ENCODE measurements at regions not wholly inside any gene's neighbourhood (a gene's known extent, or its start where the extent isn't known, plus 50 kb on each side); places are given as distances from the start of the nearest gene placed in this dataset.

DNA sequence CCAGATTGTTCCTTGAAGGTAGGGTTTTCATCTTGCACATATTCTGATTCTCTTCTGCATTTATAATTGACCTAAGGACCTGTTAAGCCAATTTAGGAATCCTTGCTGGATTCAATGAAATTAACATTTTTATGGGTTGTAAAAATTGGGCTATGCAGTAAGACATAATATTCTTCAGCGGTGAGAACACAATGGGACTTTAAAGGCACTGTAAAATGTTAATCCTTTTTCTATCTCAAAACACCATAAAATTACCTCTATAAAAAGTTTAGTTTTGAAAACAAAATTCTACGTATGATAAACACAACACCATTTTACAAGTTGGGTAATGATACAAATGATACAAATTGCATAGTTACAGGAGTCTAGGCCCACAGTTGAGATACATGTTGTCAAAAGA is 169.2 kb upstream of the DTNA start:
- no peak for DNase-seq (ENCODE audit: extremely low spot score)
- CTCF ChIA-PET, result no interaction called here
- no peak for TF ChIP-seq CTCF (IDR thresholded peaks at IDR 0.05; ENCODE audit: control extremely low read depth, extremely low read depth, low read depth, missing control alignments)
- POLR2A ChIA-PET, result no interaction called here

GRCh38 chr18:34542625-34543024 is 167.5 kb upstream of the DTNA start:
- TF ChIP-seq CTCF (IDR thresholded peaks at IDR 0.05; ENCODE audit: control extremely low read depth, extremely low read depth, low read depth, missing control alignments), result no peak
- ChIA-PET CTCF (no interaction called here), POLR2A (no interaction called here)
- no peak for DNase-seq (ENCODE audit: extremely low spot score)

GRCh38 chr18:34543356-34543755 is 166.7 kb upstream of the DTNA start:
- no peak for DNase-seq (ENCODE audit: extremely low spot score)
- ChIA-PET POLR2A (no interaction called here), CTCF (interaction anchor here (1.3 kb wide), 1 partner anchor 33 kb away, joined by 5 read pairs; no protein-coding TSS in a partner anchor)
- no peak for TF ChIP-seq CTCF (IDR thresholded peaks at IDR 0.05; ENCODE audit: control extremely low read depth, extremely low read depth, low read depth, missing control alignments)

GRCh38 chr18:34543945-34544344 is 166.2 kb upstream of the DTNA start:
- DNase-seq (ENCODE audit: extremely low spot score), result no peak
- TF ChIP-seq CTCF (IDR thresholded peaks at IDR 0.05; ENCODE audit: control extremely low read depth, extremely low read depth, low read depth, missing control alignments), result no peak
- ChIA-PET CTCF (interaction anchor here (1.3 kb wide), 1 partner anchor 34 kb away, joined by 5 read pairs; no protein-coding TSS in a partner anchor), POLR2A (no interaction called here)

GRCh38 chr18:34544930-34545329 is 165.2 kb upstream of the DTNA start:
- CTCF ChIA-PET, result interaction anchor here (0.9 kb wide), 1 partner anchor 12 kb away, joined by 3 read pairs; no protein-coding TSS in a partner anchor
- DNase-seq (ENCODE audit: extremely low spot score), result no peak
- POLR2A ChIA-PET, result no interaction called here
- TF ChIP-seq CTCF (IDR thresholded peaks at IDR 0.05; ENCODE audit: control extremely low read depth, extremely low read depth, low read depth, missing control alignments), result no peak

GRCh38 chr18:34548120-34548972 is 161.8 kb upstream of the DTNA start:
- no peak for DNase-seq (ENCODE audit: extremely low spot score)
- TF ChIP-seq CTCF (IDR thresholded peaks at IDR 0.05; ENCODE audit: control extremely low read depth, extremely low read depth, low read depth, missing control alignments), result no peak
- ChIA-PET POLR2A (no interaction called here), CTCF (no interaction called here)

Data from GM10248 (cell line).